ENCODE measurements at regions not wholly inside any gene's neighbourhood (a gene's known extent, or its start where the extent isn't known, plus 50 kb on each side); places are given as distances from the start of the nearest gene placed in this dataset.

- TF ChIP-seq POLR2A (IDR thresholded peaks at IDR 0.05; ENCODE audit: low read length) (no peak), GATA1 (IDR thresholded peaks at IDR 0.05; ENCODE audit: low read depth, low read length) (no peak)
These were observed 105.1 kb upstream of the LIMCH1 start for GRCh38 chr4:41432881-41433280.

All from erythroblast (primary cell).